Neural progenitor cell (in vitro differentiated cells): ENCODE measurements at regions not wholly inside any gene's neighbourhood (a gene's known extent, or its start where the extent isn't known, plus 50 kb on each side); places are given as distances from the start of the nearest gene placed in this dataset.

ENCODE experiments used
- CTCF ChIP-seq: fragments of 200-600 bp; sonication (generic); IDR thresholded peaks from 2 replicates; pipeline ENCODE4 v1.5.1; 2017; ENCODE audit warnings: antibody characterized with exemption, mild to moderate bottlenecking
- EZH2 ChIP-seq: fragments of 200-600 bp; sonication (generic); IDR thresholded peaks from 2 replicates; pipeline ENCODE4 v1.6.1; 2017; ENCODE audit warnings: antibody characterized with exemption, mild to moderate bottlenecking, moderate library complexity
- EZH2phosphoT487 ChIP-seq: fragments of 200-600 bp; sonication (generic); IDR thresholded peaks from 2 replicates; pipeline ENCODE4 v1.6.1; 2017; ENCODE audit warnings: antibody characterized with exemption

- TF ChIP-seq CTCF (no peak), EZH2 (no peak), EZH2phosphoT487 (no peak)
These were observed 77.2 kb downstream of the KLF12 start for GRCh38 chr13:74056801-74057542.
